C4-2B (cell line): ENCODE measurements at regions not wholly inside any gene's neighbourhood (a gene's known extent, or its start where the extent isn't known, plus 50 kb on each side); places are given as distances from the start of the nearest gene placed in this dataset.

ENCODE experiments used
- CTCF ChIP-seq: fragments of 450-650 bp; conservative IDR thresholded peaks from 2 replicates; pipeline ENCODE4 v1.5.1; 2017; ENCODE audit warnings: mild to moderate bottlenecking
- ZFX ChIP-seq: fragments of 450-650 bp; IDR thresholded peaks from 2 replicates; pipeline ENCODE4 v1.6.1; 2017

DNA sequence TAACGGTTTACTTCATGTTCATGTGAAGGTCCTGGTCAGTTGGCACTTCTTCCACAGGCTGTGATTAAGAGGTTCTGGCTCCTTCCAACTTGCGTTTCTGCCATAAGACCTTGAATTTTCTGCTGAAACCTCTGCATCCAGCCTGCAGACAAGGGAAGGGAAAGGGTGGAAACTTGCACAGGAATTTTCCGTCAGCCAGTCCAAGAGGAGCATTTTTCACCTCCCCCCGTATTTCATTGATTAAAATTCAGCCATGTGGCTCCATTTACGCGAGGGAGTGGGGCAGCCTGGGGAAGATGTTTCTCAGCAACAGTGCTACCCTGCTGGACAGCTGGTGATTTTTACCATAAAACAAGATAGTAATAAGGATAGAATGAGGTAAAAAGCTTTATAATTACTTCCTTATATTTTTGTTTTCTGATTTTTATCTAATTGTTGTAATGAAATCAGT, 101.5 kb upstream of the SMIM36 start:
- TF ChIP-seq CTCF (no peak), ZFX (no peak)
